ENCODE measurements at regions not wholly inside any gene's neighbourhood (a gene's known extent, or its start where the extent isn't known, plus 50 kb on each side); places are given as distances from the start of the nearest gene placed in this dataset.

DNA sequence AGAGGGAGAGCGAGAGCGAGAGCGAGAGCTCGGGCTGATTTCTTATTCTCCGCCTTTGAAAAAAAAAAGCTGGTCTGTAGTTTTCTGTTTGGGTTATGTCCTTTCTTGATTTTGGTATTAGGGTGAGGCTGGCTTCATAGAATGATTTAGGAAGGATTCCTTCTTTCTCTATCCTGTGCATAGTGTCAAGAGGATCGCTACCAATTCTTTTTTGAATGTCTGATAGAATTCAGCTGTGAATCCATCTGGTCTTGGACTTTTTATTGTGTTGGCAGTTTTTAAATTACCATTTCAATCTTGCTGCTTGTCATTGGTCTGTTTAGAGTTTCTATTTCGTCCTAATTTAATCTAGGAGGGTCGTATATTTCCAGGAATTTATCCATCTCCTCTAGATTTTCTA is 1414.6 kb upstream of the MIR17HG start:
- TF ChIP-seq, protein P1, sequence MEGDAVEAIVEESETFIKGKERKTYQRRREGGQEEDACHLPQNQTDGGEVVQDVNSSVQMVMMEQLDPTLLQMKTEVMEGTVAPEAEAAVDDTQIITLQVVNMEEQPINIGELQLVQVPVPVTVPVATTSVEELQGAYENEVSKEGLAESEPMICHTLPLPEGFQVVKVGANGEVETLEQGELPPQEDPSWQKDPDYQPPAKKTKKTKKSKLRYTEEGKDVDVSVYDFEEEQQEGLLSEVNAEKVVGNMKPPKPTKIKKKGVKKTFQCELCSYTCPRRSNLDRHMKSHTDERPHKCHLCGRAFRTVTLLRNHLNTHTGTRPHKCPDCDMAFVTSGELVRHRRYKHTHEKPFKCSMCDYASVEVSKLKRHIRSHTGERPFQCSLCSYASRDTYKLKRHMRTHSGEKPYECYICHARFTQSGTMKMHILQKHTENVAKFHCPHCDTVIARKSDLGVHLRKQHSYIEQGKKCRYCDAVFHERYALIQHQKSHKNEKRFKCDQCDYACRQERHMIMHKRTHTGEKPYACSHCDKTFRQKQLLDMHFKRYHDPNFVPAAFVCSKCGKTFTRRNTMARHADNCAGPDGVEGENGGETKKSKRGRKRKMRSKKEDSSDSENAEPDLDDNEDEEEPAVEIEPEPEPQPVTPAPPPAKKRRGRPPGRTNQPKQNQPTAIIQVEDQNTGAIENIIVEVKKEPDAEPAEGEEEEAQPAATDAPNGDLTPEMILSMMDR (IDR thresholded peaks at IDR 0.05; ENCODE audit: low read depth, low read length, missing input control), result no peak
- TF ChIP-seq TAF1 (conservative IDR thresholded peaks at IDR 0.05) (no peak), GABPA (IDR thresholded peaks at IDR 0.05 in 1 of 2, conservative IDR thresholded peaks at IDR 0.05 in 1 of 2) (no peak)

All from liver (tissue), 3 donors.